Prostate gland (tissue), 2 donors: ENCODE measurements at regions not wholly inside any gene's neighbourhood (a gene's known extent, or its start where the extent isn't known, plus 50 kb on each side); places are given as distances from the start of the nearest gene placed in this dataset.

Experiments
- CTCF ChIP-seq, 4 experiments: fragments of 200-600 bp in 2 of 4; fragments of 450-650 bp in 2 of 4; sonication (generic) in 2 of 4; IDR thresholded peaks; 1 replicate in 3 of 4; 2 replicates in 1 of 4; pipeline ENCODE4 v1.5.1; 2016 to 2019; ENCODE audit warnings: antibody characterized with exemption in 4 of 4, mild to moderate bottlenecking in 2 of 4, moderate library complexity in 2 of 4
- POLR2AphosphoS5 ChIP-seq: sonication (generic); formaldehyde crosslinking; IDR thresholded peaks from one replicate; pipeline ENCODE4 v1.6.1; 2017; ENCODE audit warnings: antibody characterized with exemption

- TF ChIP-seq POLR2AphosphoS5, result no peak
- TF ChIP-seq CTCF (IDR thresholded peaks at IDR 0.05), result no peak
Observed at GRCh38 chr10:35927341-35927740, 285.2 kb upstream of the FZD8 start.
